8988T (cell line): ENCODE measurements at regions not wholly inside any gene's neighbourhood (a gene's known extent, or its start where the extent isn't known, plus 50 kb on each side); places are given as distances from the start of the nearest gene placed in this dataset.

Source experiments
- DNase-seq: peaks from one replicate; pipeline ENCODE4 v3.0.0; 2011

- no peak for DNase-seq
Observed at GRCh38 chr7:340979-341694, 51.2 kb downstream of the FOXL3 start.

DNA sequence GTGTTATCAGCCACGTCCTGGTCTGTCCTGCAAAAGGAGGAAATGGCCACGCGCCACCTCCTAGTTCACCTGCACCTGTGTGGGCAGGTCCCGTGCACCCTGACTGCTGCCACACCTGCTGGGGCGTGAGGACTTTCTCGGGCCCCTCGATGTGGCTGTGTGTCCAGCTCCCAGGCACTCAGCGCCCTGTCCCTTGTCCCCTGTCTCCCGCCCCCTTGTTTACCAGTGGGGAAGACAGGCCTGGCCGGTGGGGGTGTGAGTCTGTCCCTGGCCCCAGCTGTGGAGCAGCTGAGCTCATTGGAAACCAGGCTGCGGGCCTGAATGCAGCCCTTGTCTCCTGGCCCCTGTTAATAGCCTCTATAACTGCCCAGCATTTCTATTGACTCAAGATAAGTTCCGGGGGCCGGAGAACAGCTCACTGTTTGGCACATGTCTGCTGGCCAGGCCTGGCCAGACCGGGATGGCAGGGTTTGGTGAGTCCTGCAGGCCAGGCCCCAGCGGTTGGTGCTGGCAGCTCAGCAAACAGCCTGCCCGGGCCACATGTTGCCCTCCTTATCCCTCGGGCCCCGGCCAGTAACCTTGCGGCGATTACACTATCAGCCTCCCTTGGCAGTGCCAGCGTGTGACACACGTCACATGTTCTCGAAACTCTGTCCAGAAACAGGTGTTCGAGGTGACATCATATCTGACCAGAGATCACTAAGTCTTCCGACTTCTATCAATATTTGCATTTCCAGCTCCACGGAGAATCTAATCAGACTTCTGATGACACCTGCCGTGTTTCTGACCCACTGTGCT is 52.1 kb downstream of the FOXL3 start:
- no peak for DNase-seq

- no peak for DNase-seq
Observed at GRCh38 chr7:342681-343216, 52.8 kb downstream of the FOXL3 start.

GRCh38 chr7:343227-343822 is 53.4 kb downstream of the FOXL3 start:
- no peak for DNase-seq

DNA sequence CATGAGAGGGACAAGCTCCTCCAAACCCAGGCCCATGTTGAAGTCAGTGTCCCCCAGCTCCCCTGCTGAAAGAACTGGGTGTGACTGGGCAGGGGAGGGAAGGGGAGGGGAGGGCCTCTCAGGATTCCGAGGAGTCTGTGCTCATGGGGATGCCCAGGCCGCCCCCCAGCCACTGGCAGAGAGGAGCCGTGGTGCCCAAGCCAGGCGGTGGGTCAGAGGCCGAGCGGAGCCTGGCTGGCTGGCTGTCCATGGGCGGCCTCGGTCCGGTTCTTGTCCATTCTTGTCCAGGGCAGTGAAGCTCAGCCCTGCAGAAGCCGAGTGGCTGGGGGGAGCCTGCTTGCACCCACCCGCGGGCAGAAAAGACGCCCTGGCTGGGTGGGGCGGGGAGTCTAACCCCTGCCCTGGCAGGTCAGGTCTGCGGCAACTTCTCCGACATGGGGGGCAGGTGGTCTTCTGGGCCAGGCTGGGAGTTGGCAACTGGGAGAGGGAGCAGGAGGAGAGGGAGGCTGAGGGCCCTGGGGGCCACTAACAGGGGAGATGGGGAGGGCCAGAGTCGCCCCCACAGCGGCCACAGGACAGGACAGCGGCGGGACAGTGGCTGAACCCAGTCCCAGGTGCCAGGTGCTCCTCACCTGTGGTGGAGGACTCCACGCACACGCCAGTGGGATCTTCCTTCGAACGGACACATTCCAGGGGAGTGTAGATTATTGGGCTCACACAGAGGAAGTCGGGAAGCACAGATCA is 54.1 kb downstream of the FOXL3 start:
- DNase-seq = no peak

- DNase-seq = no peak
Observed at GRCh38 chr7:344608-344994, 54.6 kb downstream of the FOXL3 start.

- no peak for DNase-seq
Observed at GRCh38 chr7:346116-346898, 56.3 kb downstream of the FOXL3 start.

- no peak for DNase-seq
Observed at GRCh38 chr7:347001-347590, 57.1 kb downstream of the FOXL3 start.

DNA sequence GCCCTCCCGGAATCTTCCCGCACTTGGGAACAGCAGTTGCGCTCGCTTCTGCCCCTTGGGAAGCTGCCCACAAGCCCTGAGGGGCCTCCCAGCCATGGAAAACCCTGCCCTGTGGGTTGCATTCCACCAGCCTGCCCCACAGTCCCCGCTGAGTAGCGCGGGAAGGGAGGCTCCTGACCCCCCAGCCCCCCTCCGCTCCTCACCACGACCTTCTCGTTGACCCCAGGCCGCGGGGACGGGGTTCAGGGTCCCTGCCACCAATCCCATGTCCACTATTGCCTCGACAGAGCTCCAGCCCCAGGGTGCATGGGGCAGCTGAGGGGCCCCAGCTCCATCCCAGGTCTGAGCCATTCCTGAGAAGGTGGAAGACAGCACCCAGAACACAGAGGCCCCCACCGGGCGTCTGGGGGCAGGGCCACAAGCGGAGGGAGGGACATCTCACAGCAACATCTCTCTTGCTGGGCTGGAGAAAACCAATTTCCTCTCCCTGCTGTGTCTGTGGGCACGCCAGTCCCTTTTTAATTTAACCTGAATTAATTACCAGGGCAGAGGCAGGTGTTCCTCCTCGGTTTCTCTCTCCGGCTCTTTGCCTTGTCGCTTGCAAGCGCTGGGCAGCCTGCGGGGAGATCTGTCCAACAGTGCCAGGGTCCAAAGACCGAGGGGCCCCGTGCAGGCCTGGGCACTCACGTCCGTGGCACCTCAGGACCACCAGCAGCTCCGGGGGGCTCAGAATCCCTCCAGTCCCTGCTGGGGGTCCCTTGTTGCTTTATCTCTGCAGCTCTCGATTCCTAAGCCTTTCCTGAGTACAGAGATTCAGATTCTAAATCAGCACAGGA is 57.9 kb downstream of the FOXL3 start:
- DNase-seq = no peak

GRCh38 chr7:348480-348844 is 58.5 kb downstream of the FOXL3 start:
- no peak for DNase-seq

GRCh38 chr7:348962-349743 is 59.2 kb downstream of the FOXL3 start:
- no peak for DNase-seq

GRCh38 chr7:351256-351655 is 61.3 kb downstream of the FOXL3 start:
- no peak for DNase-seq

- DNase-seq = no peak
Observed at GRCh38 chr7:351681-352480, 61.9 kb downstream of the FOXL3 start.

GRCh38 chr7:353746-354325 is 63.9 kb downstream of the FOXL3 start:
- DNase-seq = peak; percentile 79

- DNase-seq = no peak
Observed at GRCh38 chr7:354597-355470, 64.9 kb downstream of the FOXL3 start.

- DNase-seq = no peak
Observed at GRCh38 chr7:355568-355967, 65.6 kb downstream of the FOXL3 start.

DNA sequence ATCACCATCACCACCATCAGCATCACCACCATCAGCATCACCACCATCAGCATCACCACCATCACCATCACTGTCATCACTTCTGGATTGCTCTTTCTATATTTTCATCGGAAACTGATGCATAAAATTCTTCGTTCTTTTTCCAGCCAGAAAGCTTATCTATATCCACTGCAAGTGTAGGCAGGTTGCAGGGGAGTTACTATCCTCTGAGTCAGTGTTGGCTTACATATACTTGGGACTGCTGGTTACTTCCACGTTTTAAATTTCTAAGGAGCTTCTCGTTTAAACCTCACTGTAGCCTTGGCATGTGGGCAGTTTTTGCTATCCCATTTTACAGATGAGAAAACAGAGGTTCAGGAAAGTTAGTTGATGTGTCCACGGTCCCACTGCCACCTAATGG is 66.1 kb downstream of the FOXL3 start:
- DNase-seq = no peak
